CD4-positive, alpha-beta T cell (primary cell): ENCODE measurements at regions not wholly inside any gene's neighbourhood (a gene's known extent, or its start where the extent isn't known, plus 50 kb on each side); places are given as distances from the start of the nearest gene placed in this dataset.

ENCODE experiments used
- ATAC-seq: fragments of 200-7000 bp; cut with Tn5 transposase; one replicate; pipeline ENCODE4 v1.10.0; 2022; ENCODE audit warnings: mild to moderate bottlenecking; ENCODE audit not compliant: poor library complexity
- CTCF ChIA-PET: fragments of 350-600 bp; sonication (Branson Sonifier 250); formaldehyde crosslinking; loops from one replicate; lab custom pipeline; 2021; ENCODE audit warnings: antibody characterized with exemption, inconsistent platforms; lab: Charles Lee
- POLR2A ChIA-PET: fragments of 350-600 bp; sonication (Branson Sonifier 250); formaldehyde crosslinking; loops from one replicate; lab custom pipeline; 2021; ENCODE audit warnings: antibody characterized with exemption, inconsistent platforms; lab: Charles Lee
- DNase-seq, 14 experiments: peaks; one replicate each; pipeline ENCODE4 v3.0.0-alpha.2; 2013 to 2020; ENCODE audit warnings: mixed read lengths in 2 of 14
- H3K27ac ChIP-seq, 2 donors: one replicate each; pipeline versions ENCODE4 v1.5.1 to v1.7.0; 2013; ENCODE audit warnings: low read length in 2 of 2, low read depth in 1 of 2, mild to moderate bottlenecking in 1 of 2
- H3K27me3 ChIP-seq, 2 experiments: 1 replicate in 1 of 2; 2 replicates in 1 of 2; pipeline versions ENCODE4 v1.6.1 to v1.7.0; 2013; ENCODE audit warnings: low read length in 2 of 2, control low read depth in 1 of 2, mild to moderate bottlenecking in 1 of 2, moderate library complexity in 1 of 2; ENCODE audit not compliant: insufficient read depth in 2 of 2, control insufficient read depth in 1 of 2
- H3K36me3 ChIP-seq: one replicate; pipeline ENCODE4 v1.6.1; 2013; ENCODE audit warnings: low read length, control low read depth; ENCODE audit not compliant: insufficient read depth
- H3K4me1 ChIP-seq: one replicate; pipeline ENCODE4 v1.6.1; 2013; ENCODE audit warnings: low read length, control low read depth; ENCODE audit not compliant: insufficient read depth
- H3K4me3 ChIP-seq: one replicate; pipeline ENCODE4 v1.5.1; 2013; ENCODE audit warnings: mild to moderate bottlenecking, low read length, moderate library complexity
- H3K9me3 ChIP-seq, 2 experiments: 1 replicate in 1 of 2; 2 replicates in 1 of 2; pipeline versions ENCODE4 v1.6.1 to v1.7.0; 2013; ENCODE audit warnings: low read length in 2 of 2, mild to moderate bottlenecking in 2 of 2, control low read depth in 1 of 2, moderate library complexity in 1 of 2; ENCODE audit not compliant: control insufficient read depth in 1 of 2, insufficient read depth in 1 of 2
- H3K27ac Mint-ChIP-seq: one replicate; pipeline ENCODE4 v1.8.0; 2020; ENCODE audit warnings: mixed read lengths
- H3K27me3 Mint-ChIP-seq: one replicate; pipeline ENCODE4 v1.8.0; 2021; ENCODE audit warnings: mixed read lengths
- H3K36me3 Mint-ChIP-seq: one replicate; pipeline ENCODE4 v1.8.0; 2021; ENCODE audit warnings: low read depth, mixed read lengths
- H3K4me1 Mint-ChIP-seq: one replicate; pipeline ENCODE4 v1.8.0; 2021; ENCODE audit warnings: low read depth, mixed read lengths
- H3K4me3 Mint-ChIP-seq: one replicate; pipeline ENCODE4 v1.8.0; 2020; ENCODE audit warnings: mild to moderate bottlenecking, mixed read lengths
- H3K9me3 Mint-ChIP-seq: one replicate; pipeline ENCODE4 v1.8.0; 2020; ENCODE audit warnings: mixed read lengths
- intact Hi-C, 2 experiments: fragments of 100-400 bp; cut with DNase I in 1 of 2; cut with micrococcal nuclease in 1 of 2; formaldehyde crosslinking; loops; one replicate each; pipeline versions ENCODE4 v1.15.1 to v1.9.0; 2023 to 2025; cut with DNase I, micrococcal nuclease
- TF ChIP-seq, protein P1 (sequence below): fragments of 200-600 bp; IDR thresholded peaks from one replicate; pipeline ENCODE4 v1.8.0; 2022; ENCODE audit warnings: antibody characterized with exemption, mild to moderate bottlenecking

DNA sequence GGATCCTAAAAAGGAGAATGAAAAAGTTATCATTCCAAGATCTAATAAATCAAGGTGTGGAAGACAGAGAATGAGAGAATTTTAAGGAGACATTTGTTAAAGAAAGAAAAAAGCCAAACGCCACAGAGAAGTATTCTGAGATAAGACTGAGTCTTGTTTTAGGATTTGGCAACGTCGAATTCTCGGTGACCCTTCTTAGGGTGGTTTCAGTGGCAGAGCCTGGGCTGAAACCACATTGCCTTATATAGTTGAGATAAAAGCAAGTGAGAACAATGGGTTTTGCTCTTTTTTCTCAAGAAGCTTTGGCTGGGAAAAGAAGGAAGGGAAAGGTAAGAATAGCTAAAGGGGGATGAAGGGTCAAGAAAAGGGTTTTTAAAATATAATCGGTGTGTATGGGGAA lies 209.4 kb downstream of the VEGFC start:
- no peak overlapping the region for H3K4me3 ChIP-seq
- H3K27me3 ChIP-seq: no peaks in the 10 kb centered on the region
- H3K9me3 ChIP-seq: no peaks in the 10 kb centered on the region
- Mint-ChIP-seq H3K9me3 (peaks cover 5% of the 10 kb centered on the region), H3K36me3 (no peaks in the 10 kb centered on the region), H3K27me3 (no peaks in the 10 kb centered on the region), H3K4me1 (no peaks in the 10 kb centered on the region), H3K27ac (no peak overlapping the region), H3K4me3 (no peak overlapping the region)
- no peaks in the 10 kb centered on the region for H3K4me1 ChIP-seq
- no peaks in the 10 kb centered on the region for H3K36me3 ChIP-seq
- intact Hi-C loops: no loop called here
- ATAC-seq: no peak
- H3K27ac ChIP-seq: no peak overlapping the region
- ChIA-PET POLR2A (no interaction called here), CTCF (no interaction called here)
- TF ChIP-seq, protein P1, sequence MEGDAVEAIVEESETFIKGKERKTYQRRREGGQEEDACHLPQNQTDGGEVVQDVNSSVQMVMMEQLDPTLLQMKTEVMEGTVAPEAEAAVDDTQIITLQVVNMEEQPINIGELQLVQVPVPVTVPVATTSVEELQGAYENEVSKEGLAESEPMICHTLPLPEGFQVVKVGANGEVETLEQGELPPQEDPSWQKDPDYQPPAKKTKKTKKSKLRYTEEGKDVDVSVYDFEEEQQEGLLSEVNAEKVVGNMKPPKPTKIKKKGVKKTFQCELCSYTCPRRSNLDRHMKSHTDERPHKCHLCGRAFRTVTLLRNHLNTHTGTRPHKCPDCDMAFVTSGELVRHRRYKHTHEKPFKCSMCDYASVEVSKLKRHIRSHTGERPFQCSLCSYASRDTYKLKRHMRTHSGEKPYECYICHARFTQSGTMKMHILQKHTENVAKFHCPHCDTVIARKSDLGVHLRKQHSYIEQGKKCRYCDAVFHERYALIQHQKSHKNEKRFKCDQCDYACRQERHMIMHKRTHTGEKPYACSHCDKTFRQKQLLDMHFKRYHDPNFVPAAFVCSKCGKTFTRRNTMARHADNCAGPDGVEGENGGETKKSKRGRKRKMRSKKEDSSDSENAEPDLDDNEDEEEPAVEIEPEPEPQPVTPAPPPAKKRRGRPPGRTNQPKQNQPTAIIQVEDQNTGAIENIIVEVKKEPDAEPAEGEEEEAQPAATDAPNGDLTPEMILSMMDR: no peak
- DNase-seq: no peak

DNA sequence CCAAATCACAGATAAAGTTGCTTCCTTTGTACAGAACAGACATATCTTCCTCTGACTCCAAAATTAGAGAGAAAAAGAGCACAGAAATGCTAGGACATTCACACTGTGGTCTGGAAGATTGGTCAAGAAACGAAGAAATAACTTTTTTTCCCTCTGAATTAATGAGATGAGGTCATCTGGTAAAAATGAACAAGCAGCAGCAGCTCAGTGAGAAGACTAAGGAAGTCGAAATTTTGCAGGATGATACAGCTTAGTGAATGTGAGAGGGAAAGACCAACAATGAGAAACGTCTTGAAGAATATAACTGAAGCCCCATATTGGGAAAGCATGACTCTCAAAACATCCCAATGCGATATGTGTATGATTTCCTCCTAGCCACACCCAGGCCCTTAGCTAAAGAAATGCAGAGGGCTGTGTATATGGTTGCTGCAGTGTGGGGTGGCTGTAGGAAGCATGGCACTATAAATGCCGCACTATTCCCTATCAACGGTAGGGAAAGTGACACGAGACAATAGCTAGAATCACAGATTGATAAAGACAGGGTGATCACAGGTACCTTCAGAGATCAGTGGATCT lies 208.6 kb downstream of the VEGFC start:
- ChIA-PET CTCF (no interaction called here), POLR2A (no interaction called here)
- Mint-ChIP-seq H3K27ac (no peak overlapping the region), H3K36me3 (no peaks in the 10 kb centered on the region), H3K4me3 (no peak overlapping the region), H3K27me3 (no peaks in the 10 kb centered on the region), H3K9me3 (peaks cover 5% of the 10 kb centered on the region), H3K4me1 (no peaks in the 10 kb centered on the region)
- no peaks in the 10 kb centered on the region for H3K36me3 ChIP-seq
- H3K27ac ChIP-seq: no peak overlapping the region
- H3K4me3 ChIP-seq: no peak overlapping the region
- DNase-seq (no peak), ATAC-seq (no peak)
- no peaks in the 10 kb centered on the region for H3K9me3 ChIP-seq
- no peaks in the 10 kb centered on the region for H3K27me3 ChIP-seq
- intact Hi-C loops: no loop called here
- no peaks in the 10 kb centered on the region for H3K4me1 ChIP-seq
- TF ChIP-seq, protein P1: no peak

DNA sequence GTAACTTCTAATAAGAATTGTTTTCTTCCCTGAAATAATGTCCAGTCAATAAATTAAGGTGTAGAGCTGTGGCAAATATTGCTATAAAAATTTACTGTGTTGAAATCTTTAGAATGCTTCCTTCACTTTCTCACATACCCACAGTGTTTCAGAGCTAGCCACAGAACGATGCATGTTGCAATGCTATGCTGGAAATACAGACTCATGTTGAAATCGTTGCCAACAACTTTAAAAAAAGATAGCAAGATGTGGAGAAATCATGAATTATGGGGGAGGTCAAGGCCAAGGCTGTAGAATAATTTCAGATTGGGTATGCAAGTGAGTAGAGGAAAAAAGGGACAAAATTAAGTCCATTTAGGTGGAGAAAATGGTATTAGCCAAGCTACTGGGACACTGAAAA lies 204.8 kb downstream of the VEGFC start:
- H3K9me3 Mint-ChIP-seq: peaks cover 5% of the 10 kb centered on the region
- Histone ChIP-seq H3K4me3 (no peak overlapping the region), H3K9me3 (no peaks in the 10 kb centered on the region), H3K36me3 (no peaks in the 10 kb centered on the region), H3K4me1 (no peaks in the 10 kb centered on the region), H3K27ac (no peak overlapping the region), H3K27me3 (no peaks in the 10 kb centered on the region)
- no peaks in the 10 kb centered on the region for H3K27me3 Mint-ChIP-seq
- CTCF ChIA-PET: no interaction called here
- H3K4me3 Mint-ChIP-seq: no peak overlapping the region
- DNase-seq: no peak
- intact Hi-C loops: no loop called here
- H3K4me1 Mint-ChIP-seq: no peaks in the 10 kb centered on the region
- ATAC-seq: no peak
- no peaks in the 10 kb centered on the region for H3K36me3 Mint-ChIP-seq
- no peak overlapping the region for H3K27ac Mint-ChIP-seq
- POLR2A ChIA-PET: no interaction called here
- TF ChIP-seq, protein P1: no peak
